PFSK-1 (cell line): ENCODE measurements at regions not wholly inside any gene's neighbourhood (a gene's known extent, or its start where the extent isn't known, plus 50 kb on each side); places are given as distances from the start of the nearest gene placed in this dataset.

Experiments
- FOXP2 ChIP-seq: optimal IDR thresholded peaks from 2 replicates; pipeline ENCODE3; 2011; ENCODE audit warnings: borderline replicate concordance, control low read depth, inconsistent platforms; ENCODE audit not compliant: insufficient read depth; ENCODE audit errors: extremely low read length, extremely low read depth
- POLR2AphosphoS5 ChIP-seq: IDR thresholded peaks from 2 replicates; pipeline ENCODE4 v1.6.1; 2012; ENCODE audit warnings: low read depth, mild to moderate bottlenecking, control low read depth, low read length, moderate library complexity
- REST ChIP-seq, 2 experiments: IDR thresholded peaks; 2 replicates each; pipeline versions ENCODE4 v1.6.1 to v1.8.0; 2011 to 2012; ENCODE audit warnings: low read depth in 2 of 2, low read length in 2 of 2, control low read depth in 1 of 2, inconsistent platforms in 1 of 2, mild to moderate bottlenecking in 1 of 2, moderate library complexity in 1 of 2; ENCODE audit not compliant: insufficient read depth in 1 of 2
- SIN3A ChIP-seq: IDR thresholded peaks from 2 replicates; pipeline ENCODE4 v1.6.1; 2012; ENCODE audit warnings: mild to moderate bottlenecking, low read length, moderate library complexity, borderline replicate concordance; ENCODE audit not compliant: insufficient read depth
- TAF1 ChIP-seq: IDR thresholded peaks from 2 replicates; pipeline ENCODE4 v1.6.1; 2012; ENCODE audit warnings: low read length, control low read depth, borderline replicate concordance; ENCODE audit not compliant: insufficient read depth

DNA sequence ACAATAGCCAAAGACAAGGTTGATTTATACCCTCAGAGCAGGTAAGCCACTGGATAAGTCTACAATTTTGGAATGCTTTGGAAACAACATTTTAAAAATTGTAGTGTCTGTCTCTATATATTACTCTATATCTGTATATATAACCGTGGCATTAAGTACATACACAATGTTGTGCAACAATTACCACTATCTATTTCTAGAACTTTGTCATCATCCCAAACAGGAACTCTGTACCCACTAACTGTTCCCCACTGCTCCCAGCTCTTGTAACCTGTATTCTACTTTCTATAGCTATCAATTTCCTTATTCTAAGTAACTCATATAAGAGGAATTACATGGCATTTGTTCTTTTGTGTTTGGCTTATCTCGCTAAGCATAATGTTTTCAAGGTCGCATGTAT is 78.2 kb upstream of the ASCC3 start:
- TF ChIP-seq REST (IDR thresholded peaks at IDR 0.05; ENCODE audit: insufficient read depth in 1 of 2, low read depth in 2 of 2, low read length in 2 of 2), result no peak
- TF ChIP-seq FOXP2, result no peak
- TF ChIP-seq SIN3A, result no peak
- TF ChIP-seq POLR2AphosphoS5, result no peak
- no peak for TF ChIP-seq TAF1

- TF ChIP-seq TAF1 (no peak), SIN3A (no peak), REST (IDR thresholded peaks at IDR 0.05; ENCODE audit: insufficient read depth in 1 of 2, low read depth in 2 of 2, low read length in 2 of 2) (no peak), POLR2AphosphoS5 (no peak), FOXP2 (no peak)
Observed at GRCh38 chr6:100962466-100962865, 81.3 kb upstream of the ASCC3 start.

- TF ChIP-seq SIN3A (no peak), POLR2AphosphoS5 (no peak), TAF1 (no peak), REST (IDR thresholded peaks at IDR 0.05; ENCODE audit: insufficient read depth in 1 of 2, low read depth in 2 of 2, low read length in 2 of 2) (no peak), FOXP2 (no peak)
Observed at GRCh38 chr6:100965067-100965466, 83.9 kb upstream of the ASCC3 start.

GRCh38 chr6:100968949-100969348 is 87.8 kb upstream of the ASCC3 start:
- TF ChIP-seq SIN3A (no peak), TAF1 (no peak), FOXP2 (no peak), POLR2AphosphoS5 (no peak), REST (IDR thresholded peaks at IDR 0.05; ENCODE audit: insufficient read depth in 1 of 2, low read depth in 2 of 2, low read length in 2 of 2) (no peak)

- no peak for TF ChIP-seq TAF1
- no peak for TF ChIP-seq SIN3A
- TF ChIP-seq POLR2AphosphoS5, result no peak
- TF ChIP-seq FOXP2, result no peak
- TF ChIP-seq REST (IDR thresholded peaks at IDR 0.05; ENCODE audit: insufficient read depth in 1 of 2, low read depth in 2 of 2, low read length in 2 of 2), result no peak
Observed at GRCh38 chr6:100979267-100979666, 98.1 kb upstream of the ASCC3 start.
